Stomach (tissue), 8 donors: ENCODE measurements at regions not wholly inside any gene's neighbourhood (a gene's known extent, or its start where the extent isn't known, plus 50 kb on each side); places are given as distances from the start of the nearest gene placed in this dataset.

Experiments used
- DNase-seq, 2 donors: peaks; one replicate each; pipeline versions ENCODE4 v3.0.0 to v3.0.0-alpha.2; 2013 to 2019
- H3K27ac ChIP-seq, 5 donors: fragments of 200-600 bp in 4 of 5; sonication (generic) in 4 of 5; one replicate each; pipeline ENCODE4 v1.5.1; 2013 to 2019; ENCODE audit warnings: mild to moderate bottlenecking in 1 of 5, moderate library complexity in 1 of 5
- H3K27me3 ChIP-seq, 3 donors: fragments of 200-600 bp; sonication (generic); one replicate each; pipeline ENCODE4 v1.5.1; 2017 to 2019; ENCODE audit warnings: mixed run types in 1 of 3
- H3K36me3 ChIP-seq, 4 donors: fragments of 200-600 bp; sonication (generic); 1 replicate in 3 of 4; 2 replicates in 1 of 4; pipeline ENCODE4 v1.5.1; 2016 to 2019
- H3K4me1 ChIP-seq, 4 donors: fragments of 200-600 bp; sonication (generic); one replicate each; pipeline ENCODE4 v1.5.1; 2016 to 2019
- H3K4me3 ChIP-seq, 4 donors: fragments of 200-600 bp; sonication (generic) in 3 of 4; one replicate each; pipeline ENCODE4 v1.5.1; 2016 to 2019; ENCODE audit warnings: mild to moderate bottlenecking in 1 of 4
- H3K9me3 ChIP-seq, 4 donors: fragments of 200-600 bp; sonication (generic); one replicate each; pipeline ENCODE4 v1.5.1; 2016 to 2019
- EP300 ChIP-seq: sonication (generic); formaldehyde crosslinking; IDR thresholded peaks from one replicate; pipeline ENCODE4 v1.6.1; 2017; ENCODE audit warnings: antibody characterized with exemption
- POLR2A ChIP-seq, 4 donors: fragments of 450-650 bp; IDR thresholded peaks; one replicate each; pipeline ENCODE4 v1.6.1; 2016; ENCODE audit warnings: antibody characterized with exemption in 4 of 4, control low read depth in 2 of 4, mild to moderate bottlenecking in 1 of 4, moderate library complexity in 1 of 4
- POLR2AphosphoS5 ChIP-seq, 3 donors: sonication (generic); formaldehyde crosslinking; IDR thresholded peaks; one replicate each; pipeline ENCODE4 v1.6.1; 2016; ENCODE audit warnings: antibody characterized with exemption in 3 of 3
- WGBS, 5 donors: extraction: QIAGEN DNeasy Blood & Tissue Kit in 3 of 5; methylation state at CpG; one replicate each; pipeline versions ENCODE4 v1.1.5 to v1.1.7; 2013 to 2018; 5-methylcytosine and 5-hydroxymethylcytosine counted together
- intact Hi-C: fragments of 100-400 bp; cut with DNase I; formaldehyde crosslinking; loops from one replicate; pipeline ENCODE4 v1.15.1; 2023; ENCODE audit warnings: low total_unique reads
- TF ChIP-seq, protein P1 (sequence below), 7 experiments: fragments of 450-650 bp in 4 of 7; fragments of 200-600 bp in 3 of 7; sonication (generic) in 3 of 7; IDR thresholded peaks; one replicate each; pipeline ENCODE4 v1.5.1; 2016 to 2019; ENCODE audit warnings: antibody characterized with exemption in 7 of 7, control low read depth in 2 of 7, mild to moderate bottlenecking in 1 of 7
- donor health status: healthy with polysubstance abuse.
- donor health status: Bipolar disorder and iron deficiency.
- donor health status: healthy.

- TF ChIP-seq POLR2AphosphoS5 (IDR thresholded peaks at IDR 0.05): no peak
- no peak overlapping the region for H3K27ac ChIP-seq
- peaks cover 0 to 4% (median 0%) of the 10 kb centered on the region in 3 donors for H3K27me3 ChIP-seq
- intact Hi-C loops: no loop called here
- DNase-seq: no peak
- H3K36me3 ChIP-seq: no peaks in the 10 kb centered on the region
- no peak overlapping the region for H3K4me3 ChIP-seq
- 71 to 87% (median 79%) methylated on average over 16 of the region's 16 CpGs for WGBS, 5 donors
- H3K9me3 ChIP-seq: peaks cover 9 to 25% (median 21%) of the 10 kb centered on the region in 4 donors
- H3K4me1 ChIP-seq: no peaks in the 10 kb centered on the region
Measured at GRCh38 chr16:87192452-87193073, 124.6 kb downstream of the C16orf95 start.

DNA sequence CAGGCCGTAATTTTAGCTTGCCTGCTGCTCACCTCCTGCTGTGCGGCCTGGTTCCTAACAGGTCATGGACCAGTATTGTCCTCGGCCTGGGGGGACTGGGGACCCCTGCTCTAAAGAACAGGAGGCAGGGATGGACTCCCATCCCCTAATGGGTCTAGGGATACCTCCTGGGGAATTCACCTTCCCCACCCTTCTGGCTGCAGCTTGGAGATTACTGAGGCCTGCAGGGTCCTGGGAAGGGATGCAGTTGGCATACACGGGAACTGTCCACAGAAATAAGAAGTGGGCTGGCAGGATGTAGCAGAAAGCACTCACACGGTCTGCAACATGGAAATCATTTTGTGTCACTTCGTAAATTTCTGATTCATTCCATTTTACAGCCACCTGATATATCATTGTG lies 123.0 kb downstream of the C16orf95 start:
- H3K36me3 ChIP-seq: no peaks in the 10 kb centered on the region
- peaks cover 9 to 24% (median 19%) of the 10 kb centered on the region in 4 donors for H3K9me3 ChIP-seq
- no peak for TF ChIP-seq POLR2AphosphoS5 (IDR thresholded peaks at IDR 0.05)
- TF ChIP-seq POLR2A (IDR thresholded peaks at IDR 0.05): no peak
- TF ChIP-seq, protein P1, sequence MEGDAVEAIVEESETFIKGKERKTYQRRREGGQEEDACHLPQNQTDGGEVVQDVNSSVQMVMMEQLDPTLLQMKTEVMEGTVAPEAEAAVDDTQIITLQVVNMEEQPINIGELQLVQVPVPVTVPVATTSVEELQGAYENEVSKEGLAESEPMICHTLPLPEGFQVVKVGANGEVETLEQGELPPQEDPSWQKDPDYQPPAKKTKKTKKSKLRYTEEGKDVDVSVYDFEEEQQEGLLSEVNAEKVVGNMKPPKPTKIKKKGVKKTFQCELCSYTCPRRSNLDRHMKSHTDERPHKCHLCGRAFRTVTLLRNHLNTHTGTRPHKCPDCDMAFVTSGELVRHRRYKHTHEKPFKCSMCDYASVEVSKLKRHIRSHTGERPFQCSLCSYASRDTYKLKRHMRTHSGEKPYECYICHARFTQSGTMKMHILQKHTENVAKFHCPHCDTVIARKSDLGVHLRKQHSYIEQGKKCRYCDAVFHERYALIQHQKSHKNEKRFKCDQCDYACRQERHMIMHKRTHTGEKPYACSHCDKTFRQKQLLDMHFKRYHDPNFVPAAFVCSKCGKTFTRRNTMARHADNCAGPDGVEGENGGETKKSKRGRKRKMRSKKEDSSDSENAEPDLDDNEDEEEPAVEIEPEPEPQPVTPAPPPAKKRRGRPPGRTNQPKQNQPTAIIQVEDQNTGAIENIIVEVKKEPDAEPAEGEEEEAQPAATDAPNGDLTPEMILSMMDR (IDR thresholded peaks at IDR 0.05): no peak
- TF ChIP-seq EP300: no peak
- H3K4me3 ChIP-seq: no peak overlapping the region
- no peak for DNase-seq
- H3K27me3 ChIP-seq: peaks cover 0 to 4% (median 0%) of the 10 kb centered on the region in 3 donors
- 75 to 88% (median 84%) methylated on average over 6 of the region's 6 CpGs for WGBS, 5 donors
- intact Hi-C loops: no loop called here
- H3K27ac ChIP-seq: no peak overlapping the region
- no peaks in the 10 kb centered on the region for H3K4me1 ChIP-seq

DNA sequence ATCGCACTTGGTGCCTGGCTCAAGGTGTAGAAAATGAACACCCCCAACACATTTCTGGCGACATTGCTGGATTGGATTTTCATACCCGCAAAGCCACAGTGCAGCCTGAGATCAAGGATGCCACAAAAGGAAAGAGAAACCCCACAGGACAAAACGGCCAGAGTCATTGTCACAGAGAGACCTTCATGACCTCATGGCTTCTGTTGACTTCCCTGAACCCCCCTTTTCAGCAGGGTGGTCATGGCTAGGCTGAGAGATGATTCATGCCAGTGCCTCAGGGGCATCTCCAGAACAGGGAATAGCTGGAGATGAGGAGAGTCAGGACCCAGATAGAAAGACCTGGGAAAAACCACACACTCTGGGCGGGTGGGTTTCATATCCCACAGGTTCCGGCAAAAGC lies 122.0 kb downstream of the C16orf95 start:
- Histone ChIP-seq H3K9me3 (peaks cover 4 to 15% (median 9%) of the 10 kb centered on the region in 4 donors), H3K4me1 (no peaks in the 10 kb centered on the region), H3K27me3 (peaks cover 0 to 9% (median 0%) of the 10 kb centered on the region in 3 donors), H3K36me3 (no peaks in the 10 kb centered on the region), H3K4me3 (no peak overlapping the region), H3K27ac (no peak overlapping the region)
- intact Hi-C loops: no loop called here
- no peak for DNase-seq
- WGBS, 5 donors: 78 to 84% (median 81%) methylated on average over 5 to 6 of the region's 6 CpGs
- TF ChIP-seq POLR2AphosphoS5 (IDR thresholded peaks at IDR 0.05) (no peak), POLR2A (IDR thresholded peaks at IDR 0.05) (no peak), EP300 (no peak)
- TF ChIP-seq, protein P1 (IDR thresholded peaks at IDR 0.05): no peak

DNA sequence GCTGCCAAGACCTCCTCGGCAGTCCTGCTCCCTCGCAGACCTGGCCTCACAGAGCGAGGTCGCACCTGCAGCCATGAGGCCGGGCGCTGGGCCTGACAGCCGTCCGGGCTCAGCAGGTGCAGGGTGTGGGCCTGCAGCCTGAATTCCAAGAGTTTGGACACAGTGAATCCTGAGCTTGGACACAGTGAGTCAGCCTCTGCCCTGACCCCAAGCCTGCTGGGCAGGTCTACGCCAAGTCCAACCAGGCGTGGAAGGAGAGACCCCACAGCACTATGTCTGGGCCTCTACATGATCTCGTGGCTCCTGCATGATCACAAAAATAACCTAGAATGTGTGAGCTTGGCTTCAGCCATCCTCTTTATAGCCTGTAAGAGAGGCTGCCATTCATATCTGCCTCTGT lies 121.0 kb downstream of the C16orf95 start:
- H3K4me3 ChIP-seq: no peak overlapping the region
- H3K36me3 ChIP-seq: no peaks in the 10 kb centered on the region
- H3K27me3 ChIP-seq: peaks cover 0 to 11% (median 0%) of the 10 kb centered on the region in 3 donors
- H3K9me3 ChIP-seq: peaks cover 0 to 4% (median 0%) of the 10 kb centered on the region in 4 donors
- intact Hi-C loops: no loop called here
- no peaks in the 10 kb centered on the region for H3K4me1 ChIP-seq
- no peak for DNase-seq
- TF ChIP-seq EP300 (no peak), POLR2AphosphoS5 (IDR thresholded peaks at IDR 0.05) (no peak), POLR2A (IDR thresholded peaks at IDR 0.05) (no peak)
- TF ChIP-seq, protein P1 (IDR thresholded peaks at IDR 0.05): no peak
- 72 to 93% (median 84%) methylated on average over 3 to 11 of the region's 11 CpGs for WGBS, 5 donors
- H3K27ac ChIP-seq: no peak overlapping the region

DNA sequence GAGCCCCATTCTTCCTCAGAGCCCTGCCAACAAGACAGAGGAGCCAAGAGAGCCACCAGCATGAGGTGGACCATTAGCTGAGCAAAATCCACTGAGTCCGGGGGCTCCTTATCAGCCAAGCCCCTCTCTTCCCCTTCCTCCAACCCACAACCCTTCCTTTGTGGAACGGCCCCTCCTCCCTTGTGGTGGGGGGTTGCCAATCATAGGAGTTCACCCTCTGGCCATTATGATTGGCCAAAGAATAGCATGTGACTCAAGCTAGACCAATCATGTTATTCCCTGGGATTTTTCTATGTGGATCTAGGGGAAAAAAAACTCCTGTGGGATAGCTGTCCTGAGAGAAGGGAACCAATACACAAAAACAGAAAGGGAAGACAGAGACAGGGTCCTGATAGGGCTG lies 120.5 kb downstream of the C16orf95 start:
- Histone ChIP-seq H3K27ac (no peak overlapping the region), H3K9me3 (no peaks in the 10 kb centered on the region), H3K27me3 (peaks cover 0 to 11% (median 0%) of the 10 kb centered on the region in 3 donors), H3K36me3 (no peaks in the 10 kb centered on the region), H3K4me1 (no peaks in the 10 kb centered on the region), H3K4me3 (no peak overlapping the region)
- TF ChIP-seq EP300 (no peak), POLR2A (IDR thresholded peaks at IDR 0.05) (no peak), POLR2AphosphoS5 (IDR thresholded peaks at IDR 0.05) (no peak)
- TF ChIP-seq, protein P1 (IDR thresholded peaks at IDR 0.05): no peak
- WGBS, 5 donors: 70 to 93% (median 75%) methylated on average over 2 of the region's 2 CpGs
- no peak for DNase-seq
- intact Hi-C loops: no loop called here
